GOT3 (cell line): ENCODE measurements at regions not wholly inside any gene's neighbourhood (a gene's known extent, or its start where the extent isn't known, plus 50 kb on each side); places are given as distances from the start of the nearest gene placed in this dataset.
"Not testable (repeated sequence)": the region's sequence is repeated elsewhere in the genome, so short reads cannot be mapped to it uniquely, and the experiment has no call there.

Source experiments
- DNase-seq: peaks from one replicate; lab custom pipeline; 2025; ENCODE audit warnings: mixed read lengths; lab: John Stamatoyannopoulos, UW

DNA sequence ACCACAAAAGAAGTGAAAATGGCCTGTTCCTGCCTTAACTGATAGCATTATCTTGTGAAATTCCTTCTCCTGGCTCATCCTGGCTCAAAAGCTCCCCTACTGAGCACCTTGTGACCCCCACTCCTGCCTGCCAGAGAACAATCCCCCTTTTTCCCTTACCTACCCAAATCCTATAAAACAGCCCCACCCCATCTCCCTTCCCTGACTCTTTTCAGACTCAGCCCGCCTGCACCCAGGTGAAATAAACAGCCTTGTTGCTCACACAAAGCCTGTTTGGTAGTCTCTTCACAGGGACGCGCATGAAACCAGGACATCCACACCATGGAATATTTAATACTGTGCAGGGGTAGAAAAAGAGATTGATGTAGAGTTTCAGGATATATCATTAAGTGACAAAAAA lies 1677.0 kb downstream of the C4orf33 start:
- not testable (repeated sequence) for DNase-seq

GRCh38 chr4:130808492-130808891 lies 1712.5 kb downstream of the C4orf33 start:
- DNase-seq: no peak

GRCh38 chr4:130812117-130812765 lies 1716.3 kb downstream of the C4orf33 start:
- no peak for DNase-seq

- no peak for DNase-seq
Observed at GRCh38 chr4:130814896-130815295, 1718.9 kb downstream of the C4orf33 start.

GRCh38 chr4:130820448-130820847 lies 1724.5 kb downstream of the C4orf33 start:
- no peak for DNase-seq

GRCh38 chr4:130825284-130825683 lies 1729.3 kb downstream of the C4orf33 start:
- DNase-seq: no peak

DNA sequence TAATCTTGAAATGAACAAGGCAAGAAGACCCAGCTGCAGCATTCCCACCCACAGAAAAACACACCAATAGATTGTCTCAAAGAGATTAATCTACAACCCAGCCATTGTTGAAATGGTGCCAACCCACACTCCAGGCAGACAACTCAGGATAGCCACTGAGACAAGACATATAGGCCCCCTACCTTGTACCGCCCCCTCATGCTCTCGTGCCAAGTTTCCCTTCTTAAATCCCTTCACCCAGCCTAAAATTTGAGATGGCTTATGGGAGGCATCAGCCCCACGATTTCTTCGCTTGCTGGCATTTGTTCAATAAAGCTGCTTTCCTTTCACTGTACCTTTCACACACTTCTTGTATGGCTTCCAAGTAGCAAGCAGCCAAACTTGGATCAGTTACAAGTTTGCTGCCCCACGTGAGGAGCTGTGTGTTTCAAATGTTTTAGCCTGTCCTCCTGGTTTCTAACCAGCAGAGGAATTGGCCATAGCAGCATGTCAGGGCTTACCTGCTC lies 1754.1 kb downstream of the C4orf33 start:
- no peak for DNase-seq

DNA sequence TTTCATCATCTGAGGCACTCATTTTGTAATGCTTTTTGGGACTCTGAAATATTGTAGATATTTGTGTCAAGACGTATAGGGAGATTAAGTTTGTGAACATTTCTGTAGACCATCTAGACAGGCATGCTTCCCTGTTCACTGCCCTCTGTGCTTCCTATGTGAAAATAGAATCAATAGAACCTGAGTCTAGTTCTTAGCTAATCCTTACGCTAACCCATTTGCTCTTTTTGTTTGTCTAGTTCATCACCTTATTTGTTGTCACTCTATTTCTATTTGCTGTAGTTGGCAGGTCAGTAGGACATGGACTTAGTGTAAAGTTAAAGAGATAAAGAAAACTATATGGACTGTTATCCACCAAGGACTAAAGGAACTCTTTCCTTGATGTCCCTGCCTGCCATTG lies 1755.2 kb downstream of the C4orf33 start:
- no peak for DNase-seq

GRCh38 chr4:130851932-130852331 lies 1756.0 kb downstream of the C4orf33 start:
- no peak for DNase-seq

GRCh38 chr4:130855533-130855932 lies 1759.6 kb downstream of the C4orf33 start:
- DNase-seq: no peak

GRCh38 chr4:130859991-130860390 lies 1764.0 kb downstream of the C4orf33 start:
- DNase-seq: no peak

DNA sequence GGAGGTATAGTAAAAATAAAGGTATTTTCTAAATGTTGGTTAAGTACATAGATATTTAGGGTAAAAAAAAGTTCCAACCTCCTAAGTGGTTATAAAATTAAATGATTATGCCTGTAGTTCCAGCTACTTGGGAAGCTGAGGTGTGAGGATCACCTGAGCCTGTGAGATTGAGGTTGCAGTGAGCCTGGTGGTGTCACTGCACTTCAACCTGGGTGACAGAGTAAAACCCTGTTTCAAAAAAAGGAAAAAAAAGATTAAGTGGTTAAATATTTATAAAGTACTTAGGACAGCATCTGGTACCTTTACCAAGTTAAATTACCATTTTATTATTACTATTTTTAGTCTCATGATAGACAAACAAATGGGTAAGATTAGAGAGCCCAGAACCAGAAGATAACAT lies 1801.0 kb downstream of the C4orf33 start:
- DNase-seq: no peak

DNA sequence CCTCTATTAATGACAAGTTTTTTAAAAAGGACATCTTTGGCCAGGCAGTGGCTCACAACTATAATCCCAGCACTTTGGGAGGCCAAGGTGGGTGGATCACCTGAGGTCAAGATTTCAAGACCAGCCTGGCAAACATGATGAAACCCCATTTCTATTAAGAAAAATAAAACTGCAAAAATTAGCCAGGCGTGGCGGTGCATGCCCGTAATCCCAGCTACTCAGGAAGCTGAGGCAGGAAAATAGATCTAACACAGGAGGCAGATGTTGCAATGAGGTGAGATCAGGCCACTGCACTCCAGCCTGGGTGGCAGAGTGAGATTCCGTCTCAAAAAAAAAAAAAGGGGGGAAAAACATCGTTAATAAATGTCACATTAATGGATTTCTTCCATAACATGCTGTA lies 1805.4 kb downstream of the C4orf33 start:
- no peak for DNase-seq

GRCh38 chr4:130922955-130923354 lies 1827.0 kb downstream of the C4orf33 start:
- no peak for DNase-seq

- no peak for DNase-seq
Observed at GRCh38 chr4:130955520-130955919, 1859.6 kb downstream of the C4orf33 start.

- DNase-seq: no peak
Observed at GRCh38 chr4:130985371-130985770, 1889.4 kb downstream of the C4orf33 start.

GRCh38 chr4:130995988-130996387 lies 1900.0 kb downstream of the C4orf33 start:
- DNase-seq: no peak

DNA sequence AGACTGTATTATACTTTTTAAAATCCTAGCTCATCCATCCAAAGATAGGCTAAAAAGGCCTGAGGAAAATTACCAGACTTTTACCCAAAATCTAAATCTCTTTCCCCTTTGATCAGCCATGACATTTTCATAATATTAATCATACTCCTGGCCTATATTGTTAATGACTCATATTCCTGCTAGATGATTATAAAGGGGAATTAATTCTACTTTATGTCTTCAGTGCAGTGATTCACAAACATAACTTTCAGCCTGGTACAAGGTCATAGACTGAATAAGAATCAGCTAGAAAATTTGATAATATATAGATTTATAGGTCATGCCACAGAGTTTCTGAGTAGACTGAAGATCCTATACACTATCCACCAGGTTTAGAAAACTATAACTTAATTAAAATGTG lies 1905.4 kb downstream of the C4orf33 start:
- no peak for DNase-seq

GRCh38 chr4:131002132-131002531 lies 1906.2 kb downstream of the C4orf33 start:
- DNase-seq: no peak

- no peak for DNase-seq
Observed at GRCh38 chr4:131006388-131006787, 1910.4 kb downstream of the C4orf33 start.

DNA sequence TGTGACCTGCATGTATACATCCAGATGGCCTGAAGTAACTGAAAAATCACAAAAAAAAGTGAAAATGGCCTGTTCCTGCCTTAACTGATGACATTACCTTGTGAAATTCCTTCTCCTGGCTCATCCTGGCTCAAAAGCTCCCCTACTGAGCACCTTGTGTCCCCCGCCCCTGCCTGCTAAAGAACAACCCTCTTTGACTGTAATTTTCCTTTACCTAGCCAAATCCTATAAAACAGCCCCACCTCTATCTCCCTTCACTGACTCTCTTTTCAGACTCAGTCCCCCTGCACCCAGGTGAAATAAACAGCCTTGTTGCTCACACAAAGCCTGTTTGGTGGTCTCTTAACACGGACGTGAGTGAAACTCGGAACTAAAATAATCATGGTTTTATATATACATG lies 1916.0 kb downstream of the C4orf33 start:
- not testable (repeated sequence) for DNase-seq

GRCh38 chr4:131013226-131013625 lies 1917.3 kb downstream of the C4orf33 start:
- DNase-seq: no peak

- no peak for DNase-seq
Observed at GRCh38 chr4:131026771-131027170, 1930.8 kb downstream of the C4orf33 start.

- DNase-seq: no peak
Observed at GRCh38 chr4:131044368-131044767, 1948.4 kb downstream of the C4orf33 start.
